PC-9 (cell line): ENCODE measurements at regions not wholly inside any gene's neighbourhood (a gene's known extent, or its start where the extent isn't known, plus 50 kb on each side); places are given as distances from the start of the nearest gene placed in this dataset.

ENCODE experiments used
- CTCF ChIP-seq: fragments of 200-600 bp; sonication (generic); conservative IDR thresholded peaks from 2 replicates; pipeline ENCODE4 v1.6.1; 2017; ENCODE audit warnings: mixed run types, antibody characterized with exemption, mild to moderate bottlenecking, moderate library complexity
- EZH2 ChIP-seq: fragments of 200-600 bp; sonication (generic); IDR thresholded peaks from 2 replicates; pipeline ENCODE4 v1.8.0; 2017; ENCODE audit warnings: antibody characterized with exemption, low read depth

- TF ChIP-seq CTCF (no peak), EZH2 (no peak)
These were observed 1278.0 kb downstream of the EFNA5 start for GRCh38 chr5:106392766-106393165.
